BLaER1 treated with 17β-estradiol and CSF1 and Interleukin-3, amounts not matched to agents 10 nM and 100 nM (cell line): ENCODE measurements at regions not wholly inside any gene's neighbourhood (a gene's known extent, or its start where the extent isn't known, plus 50 kb on each side); places are given as distances from the start of the nearest gene placed in this dataset.

Source experiments
- H3K27ac ChIP-seq, 11 experiments: shearing (Covaris generic); formaldehyde crosslinking; 2 replicates each; pipeline ENCODE4 v1.8.1; 2022
- H3K27me3 ChIP-seq, 11 experiments: shearing (Covaris generic); formaldehyde crosslinking; 2 replicates each; pipeline ENCODE4 v1.8.1; 2022
- H3K36me3 ChIP-seq, 11 experiments: shearing (Covaris generic); formaldehyde crosslinking; 2 replicates each; pipeline ENCODE4 v1.8.1; 2022
- H3K4me1 ChIP-seq, 10 experiments: shearing (Covaris generic); formaldehyde crosslinking; 2 replicates each; pipeline ENCODE4 v1.8.1; 2022
- H3K4me2 ChIP-seq, 11 experiments: shearing (Covaris generic); formaldehyde crosslinking; 2 replicates each; pipeline ENCODE4 v1.8.1; 2022
- H3K4me3 ChIP-seq, 10 experiments: shearing (Covaris generic); formaldehyde crosslinking; 2 replicates each; pipeline ENCODE4 v1.8.1; 2022
- H3K9ac ChIP-seq, 11 experiments: shearing (Covaris generic); formaldehyde crosslinking; 2 replicates each; pipeline ENCODE4 v1.8.1; 2022
- H3K9me3 ChIP-seq, 11 experiments: shearing (Covaris generic); formaldehyde crosslinking; replicated peaks in 1 of 11; 2 replicates each; pipeline ENCODE4 v1.8.1; 2022
- H4K20me1 ChIP-seq, 11 experiments: shearing (Covaris generic); formaldehyde crosslinking; 2 replicates each; pipeline ENCODE4 v1.8.1; 2022
- Cebpa-rat ChIP-seq, 11 experiments: shearing (Covaris generic); IDR thresholded peaks; 2 replicates each; pipeline ENCODE4 v1.8.1; 2022

DNA sequence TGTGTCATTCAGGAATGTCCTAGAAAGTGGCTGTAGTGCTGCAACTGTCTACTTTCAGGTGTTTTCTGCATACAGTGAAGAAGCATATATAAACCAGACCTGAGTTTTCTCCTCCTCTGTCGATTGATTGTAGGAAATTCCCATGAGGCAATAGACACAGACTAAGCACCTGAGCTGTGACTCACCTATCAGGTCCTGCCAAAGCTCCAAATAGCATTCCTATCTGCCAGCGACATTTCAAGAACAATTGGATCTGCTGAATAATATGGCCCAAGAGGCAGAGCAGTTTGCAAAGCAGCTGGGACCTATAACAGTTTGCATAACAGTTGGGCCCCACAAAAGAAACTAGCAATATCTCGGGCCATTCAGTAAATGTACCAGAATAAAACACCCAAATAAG is 360.4 kb downstream of the HAO1 start:
- Histone ChIP-seq H3K27me3 (no peaks in the 10 kb centered on the region), H3K4me3 (no peak overlapping the region), H3K27ac (no peak overlapping the region), H4K20me1 (no peaks in the 10 kb centered on the region), H3K4me1 (no peaks in the 10 kb centered on the region), H3K9ac (no peak overlapping the region), H3K4me2 (no peak overlapping the region), H3K36me3 (no peaks in the 10 kb centered on the region), H3K9me3 (no peaks in the 10 kb centered on the region; a peak in 1 of 22 replicates)
- TF ChIP-seq Cebpa-rat (IDR thresholded peaks at IDR 0.05): no peak

GRCh38 chr20:7585126-7585679 is 355.1 kb downstream of the HAO1 start:
- Histone ChIP-seq H4K20me1 (no peaks in the 10 kb centered on the region), H3K4me1 (peaks cover 0 to 10% (median 0%) of the 10 kb centered on the region in 10 experiments; a peak in 2 of 20 replicates), H3K4me2 (peak overlapping the region in 2 of 11 experiments; percentile 22 to 37; a peak in 3 of 22 replicates), H3K27ac (no peak overlapping the region), H3K4me3 (no peak overlapping the region), H3K27me3 (no peaks in the 10 kb centered on the region), H3K9me3 (no peaks in the 10 kb centered on the region), H3K9ac (no peak overlapping the region), H3K36me3 (no peaks in the 10 kb centered on the region)
- no peak for TF ChIP-seq Cebpa-rat (IDR thresholded peaks at IDR 0.05)

DNA sequence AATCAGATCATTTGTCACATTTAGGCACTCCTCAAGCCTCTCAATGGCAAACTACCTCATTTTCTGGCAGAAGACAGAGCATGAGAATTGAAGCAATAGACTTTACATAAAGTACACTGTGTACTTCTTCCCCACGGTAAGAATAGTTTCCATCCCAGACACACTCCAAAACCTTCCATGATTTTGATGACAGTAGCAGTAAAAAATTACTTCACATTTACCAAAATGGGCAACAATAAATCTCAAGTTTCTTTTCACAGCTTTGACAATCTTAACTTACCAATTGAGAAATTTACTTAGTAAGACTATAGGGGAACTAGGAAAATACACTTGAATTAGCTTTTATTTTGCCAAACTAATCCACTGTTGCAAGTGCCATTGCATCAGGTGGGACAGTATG is 353.8 kb downstream of the HAO1 start:
- no peak for TF ChIP-seq Cebpa-rat (IDR thresholded peaks at IDR 0.05)
- Histone ChIP-seq H4K20me1 (no peaks in the 10 kb centered on the region), H3K36me3 (no peaks in the 10 kb centered on the region), H3K27ac (no peak overlapping the region), H3K9me3 (peaks cover 0 to 5% (median 2%) of the 10 kb centered on the region in 11 experiments; a peak in 9 of 22 replicates), H3K9ac (no peak overlapping the region), H3K4me3 (no peak overlapping the region), H3K4me2 (no peak overlapping the region), H3K27me3 (no peaks in the 10 kb centered on the region), H3K4me1 (peaks cover 0 to 10% (median 0%) of the 10 kb centered on the region in 10 experiments; a peak in 2 of 20 replicates)

GRCh38 chr20:7589164-7589563 is 351.1 kb downstream of the HAO1 start:
- no peaks in the 10 kb centered on the region for H3K36me3 ChIP-seq
- no peak overlapping the region for H3K4me3 ChIP-seq
- H3K27me3 ChIP-seq: no peaks in the 10 kb centered on the region
- H3K4me1 ChIP-seq: peaks cover 0 to 10% (median 0%) of the 10 kb centered on the region in 10 experiments; a peak in 2 of 20 replicates
- H3K4me2 ChIP-seq: no peak overlapping the region
- no peak for TF ChIP-seq Cebpa-rat (IDR thresholded peaks at IDR 0.05)
- no peak overlapping the region for H3K9ac ChIP-seq
- H3K9me3 ChIP-seq: peaks cover 0 to 16% (median 9%) of the 10 kb centered on the region in 11 experiments; a peak in 13 of 22 replicates
- H4K20me1 ChIP-seq: no peaks in the 10 kb centered on the region
- H3K27ac ChIP-seq: no peak overlapping the region

DNA sequence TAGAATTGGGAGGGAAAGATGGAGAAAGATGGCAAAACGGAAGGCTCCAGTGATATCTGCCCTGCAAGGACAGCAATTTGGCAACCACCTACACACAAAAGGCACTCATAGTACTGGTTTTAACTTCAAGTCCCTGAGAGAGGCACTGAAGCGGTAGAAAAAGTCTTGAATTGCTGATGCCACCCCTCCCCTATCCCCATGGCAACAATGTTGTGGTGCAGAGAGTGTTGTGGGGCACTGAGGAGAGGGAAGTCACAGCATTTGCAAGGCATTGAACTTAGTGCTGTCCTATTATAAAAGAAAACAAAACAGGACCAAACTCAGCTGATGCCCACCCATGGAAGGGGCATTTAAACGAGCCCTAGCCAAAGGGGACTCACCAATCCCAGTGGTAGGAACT is 343.7 kb downstream of the HAO1 start:
- TF ChIP-seq Cebpa-rat (IDR thresholded peaks at IDR 0.05): no peak

GRCh38 chr20:7601431-7601830 is 338.8 kb downstream of the HAO1 start:
- TF ChIP-seq Cebpa-rat (IDR thresholded peaks at IDR 0.05): no peak

More for the DNA sequence above, 343.7 kb downstream of the HAO1 start:
- H4K20me1 ChIP-seq: no peaks in the 10 kb centered on the region
- H3K36me3 ChIP-seq: no peaks in the 10 kb centered on the region
- H3K9me3 ChIP-seq: peaks cover 0 to 10% (median 7%) of the 10 kb centered on the region in 11 experiments; a peak in 13 of 22 replicates
- no peak overlapping the region for H3K27ac ChIP-seq
- H3K9ac ChIP-seq: no peak overlapping the region
- H3K4me3 ChIP-seq: no peak overlapping the region
- peaks cover 0 to 22% (median 17%) of the 10 kb centered on the region in 10 experiments; a peak in 11 of 20 replicates for H3K4me1 ChIP-seq
- peak overlapping the region in 8 of 11 experiments; percentile 26 to 67 (median 46); a peak in 10 of 22 replicates for H3K4me2 ChIP-seq
- H3K27me3 ChIP-seq: no peaks in the 10 kb centered on the region

DNA sequence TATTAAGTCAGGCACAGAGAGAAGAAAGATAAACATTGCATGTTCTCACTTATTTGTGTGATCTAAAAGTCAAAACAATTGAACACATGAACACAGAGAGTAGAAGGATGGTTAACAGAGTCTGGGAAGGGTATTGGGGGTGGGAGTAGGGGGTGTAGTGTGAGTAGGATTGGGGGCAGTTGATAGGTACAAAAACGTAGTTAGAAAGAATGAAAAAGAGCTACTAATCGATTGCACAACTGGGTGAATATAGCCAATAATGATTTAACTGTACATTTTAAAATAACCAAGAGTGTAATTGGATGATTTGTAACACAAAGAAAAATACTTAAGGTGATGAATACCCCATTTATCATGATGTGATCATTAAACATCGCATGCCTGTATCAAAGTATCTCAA is 333.3 kb downstream of the HAO1 start:
- no peak overlapping the region for H3K4me2 ChIP-seq

More at GRCh38 chr20:7601431-7601830, 338.8 kb downstream of the HAO1 start:
- H3K27me3 ChIP-seq: no peaks in the 10 kb centered on the region
- no peak overlapping the region for H3K9ac ChIP-seq
- H3K27ac ChIP-seq: no peak overlapping the region
- no peaks in the 10 kb centered on the region for H3K36me3 ChIP-seq
- H3K4me2 ChIP-seq: no peak overlapping the region
- peaks cover 0 to 21% (median 17%) of the 10 kb centered on the region in 10 experiments; a peak in 11 of 20 replicates for H3K4me1 ChIP-seq
- H3K4me3 ChIP-seq: no peak overlapping the region
- H4K20me1 ChIP-seq: no peaks in the 10 kb centered on the region
- no peaks in the 10 kb centered on the region for H3K9me3 ChIP-seq

DNA sequence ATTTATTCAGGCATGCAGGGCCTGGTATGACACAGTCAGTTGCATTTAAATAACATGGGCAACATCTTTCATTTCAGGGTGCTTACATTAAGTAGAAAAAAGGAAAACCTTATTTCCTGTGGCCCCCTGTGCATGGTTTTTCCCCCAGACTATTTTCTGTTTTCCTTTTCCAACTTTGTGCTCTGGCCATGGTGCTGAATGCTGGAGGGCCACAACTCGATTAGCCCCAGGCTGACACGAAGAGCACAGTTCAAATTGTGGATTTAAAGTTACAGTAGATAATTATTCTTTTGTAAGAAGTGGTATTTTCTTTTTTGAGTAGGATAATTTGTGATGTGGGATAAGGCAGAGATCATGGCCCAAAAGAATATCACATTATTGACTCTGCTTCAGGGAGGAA is 332.0 kb downstream of the HAO1 start:
- Histone ChIP-seq H3K27ac (no peak overlapping the region), H3K9me3 (no peaks in the 10 kb centered on the region), H3K4me2 (no peak overlapping the region), H3K4me1 (no peaks in the 10 kb centered on the region), H4K20me1 (no peaks in the 10 kb centered on the region), H3K9ac (no peak overlapping the region), H3K4me3 (no peak overlapping the region), H3K36me3 (no peaks in the 10 kb centered on the region), H3K27me3 (no peaks in the 10 kb centered on the region)
- TF ChIP-seq Cebpa-rat (IDR thresholded peaks at IDR 0.05): no peak

More for the DNA sequence above, 333.3 kb downstream of the HAO1 start:
- H3K9ac ChIP-seq: no peak overlapping the region
- no peak overlapping the region for H3K4me3 ChIP-seq
- H3K27me3 ChIP-seq: no peaks in the 10 kb centered on the region
- no peak overlapping the region for H3K27ac ChIP-seq
- H3K36me3 ChIP-seq: no peaks in the 10 kb centered on the region
- TF ChIP-seq Cebpa-rat (IDR thresholded peaks at IDR 0.05): no peak
- no peaks in the 10 kb centered on the region for H3K9me3 ChIP-seq
- H3K4me1 ChIP-seq: no peaks in the 10 kb centered on the region
- H4K20me1 ChIP-seq: no peaks in the 10 kb centered on the region

DNA sequence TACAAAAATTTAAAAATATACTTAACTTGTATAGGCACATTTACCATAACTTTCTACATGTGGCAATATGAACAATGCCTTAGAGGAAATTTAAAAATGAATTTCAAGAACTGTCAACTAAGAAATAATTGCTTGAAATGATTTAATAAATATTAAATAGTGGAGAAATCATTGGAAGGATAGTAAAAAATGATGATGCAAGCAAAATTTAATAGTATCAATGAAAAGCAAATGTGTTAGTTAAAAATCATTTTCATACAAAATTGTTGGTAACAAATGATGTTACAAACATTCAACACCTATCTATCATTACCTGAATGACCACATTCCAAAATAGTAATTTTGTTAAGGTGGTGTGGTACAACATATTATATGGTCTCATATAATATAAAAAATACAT is 331.0 kb downstream of the HAO1 start:
- no peaks in the 10 kb centered on the region for H3K4me1 ChIP-seq
- TF ChIP-seq Cebpa-rat (IDR thresholded peaks at IDR 0.05): no peak
- no peak overlapping the region for H3K4me2 ChIP-seq
- no peak overlapping the region for H3K27ac ChIP-seq
- H3K9ac ChIP-seq: no peak overlapping the region
- no peaks in the 10 kb centered on the region for H3K27me3 ChIP-seq
- no peaks in the 10 kb centered on the region for H3K36me3 ChIP-seq
- no peaks in the 10 kb centered on the region for H3K9me3 ChIP-seq
- H4K20me1 ChIP-seq: no peaks in the 10 kb centered on the region
- H3K4me3 ChIP-seq: no peak overlapping the region

- Histone ChIP-seq H3K36me3 (no peaks in the 10 kb centered on the region), H3K9ac (no peak overlapping the region), H3K4me1 (no peaks in the 10 kb centered on the region), H3K27me3 (no peaks in the 10 kb centered on the region), H4K20me1 (no peaks in the 10 kb centered on the region), H3K27ac (no peak overlapping the region), H3K9me3 (no peaks in the 10 kb centered on the region), H3K4me2 (no peak overlapping the region), H3K4me3 (no peak overlapping the region)
- no peak for TF ChIP-seq Cebpa-rat (IDR thresholded peaks at IDR 0.05)
Observed at GRCh38 chr20:7610681-7611080, 329.6 kb downstream of the HAO1 start.
